Activated CD8-positive, alpha-beta memory T cell treated with anti-CD3 and anti-CD28 coated beads, Interleukin-2, amount 10 ng/mL, durations not matched to agents 7 days and 5 days (primary cell): ENCODE measurements at regions not wholly inside any gene's neighbourhood (a gene's known extent, or its start where the extent isn't known, plus 50 kb on each side); places are given as distances from the start of the nearest gene placed in this dataset.

Experiments used
- ATAC-seq: fragments of 150-1000 bp; cut with Tn5 transposase; one replicate; pipeline ENCODE4 v1.10.0; 2021; ENCODE audit warnings: moderate library complexity
- CTCF ChIA-PET: fragments of 350-600 bp; sonication (Branson Sonifier 250); formaldehyde crosslinking; loops from one replicate; lab custom pipeline; 2021; ENCODE audit warnings: antibody characterized with exemption; lab: Charles Lee
- DNase-seq: peaks from one replicate; pipeline ENCODE4 v3.0.0-alpha.2; 2020
- H3K27ac Mint-ChIP-seq: one replicate; pipeline ENCODE4 v1.8.0; 2021; ENCODE audit warnings: mild to moderate bottlenecking, mixed read lengths
- H3K27me3 Mint-ChIP-seq: one replicate; pipeline ENCODE4 v1.8.0; 2021; ENCODE audit warnings: mixed read lengths
- H3K36me3 Mint-ChIP-seq: one replicate; pipeline ENCODE4 v1.8.0; 2021; ENCODE audit warnings: mild to moderate bottlenecking, mixed read lengths
- H3K4me1 Mint-ChIP-seq: one replicate; pipeline ENCODE4 v1.8.0; 2021; ENCODE audit warnings: mixed read lengths
- H3K4me3 Mint-ChIP-seq: one replicate; pipeline ENCODE4 v1.8.0; 2021; ENCODE audit warnings: mild to moderate bottlenecking, moderate library complexity, mixed read lengths
- H3K9me3 Mint-ChIP-seq: one replicate; pipeline ENCODE4 v1.8.0; 2022; ENCODE audit warnings: low read depth, mixed read lengths

DNA sequence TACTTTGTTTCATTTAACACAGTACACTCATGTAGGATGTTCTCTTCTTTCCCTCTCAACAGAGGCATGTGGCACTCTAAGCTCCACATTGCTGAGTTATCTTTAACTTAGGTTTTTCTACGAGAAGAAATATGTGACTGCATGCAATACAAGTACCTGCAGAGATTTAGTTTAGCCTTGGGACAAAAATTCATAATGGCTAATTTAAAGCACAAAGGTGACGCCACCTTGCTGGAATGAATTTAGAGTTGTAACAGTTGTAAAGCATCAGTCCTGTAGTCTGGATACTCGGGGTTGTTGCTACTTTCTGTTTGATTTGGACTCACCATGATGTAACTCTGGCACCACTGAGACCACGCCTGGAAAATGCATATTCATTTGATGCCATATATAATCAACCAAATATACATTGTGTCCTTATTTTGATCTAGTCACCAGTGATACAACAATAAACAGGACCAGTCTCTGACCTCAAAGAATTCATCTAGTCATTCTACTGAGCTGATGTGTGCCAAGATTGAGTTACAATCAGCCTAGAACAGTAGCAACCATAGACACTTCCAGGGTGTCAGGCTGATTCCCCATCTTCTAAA, 451.0 kb upstream of the ZFP42 start:
- CTCF ChIA-PET, result no interaction called here
- ATAC-seq, result no peak
- H3K27ac Mint-ChIP-seq, result no peak overlapping the region

DNA sequence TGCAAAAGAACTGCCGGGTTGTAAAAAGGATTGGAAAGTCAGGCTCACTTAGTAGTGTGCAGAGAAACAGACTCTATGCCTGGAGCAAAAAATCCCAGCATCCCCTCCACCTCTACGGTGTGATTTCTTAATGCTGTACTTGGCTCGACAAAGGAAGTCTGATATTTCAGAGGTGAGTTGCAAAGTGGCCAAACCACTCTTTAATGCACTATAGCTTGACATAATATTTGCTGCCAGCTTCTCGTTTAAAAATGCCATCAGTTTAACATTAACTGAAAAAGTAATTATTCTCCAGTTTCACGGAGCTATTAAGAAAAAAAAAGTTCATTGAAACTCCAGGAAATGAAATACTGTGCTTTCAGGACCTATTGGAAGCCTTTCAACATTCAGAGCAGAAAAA, 448.3 kb upstream of the ZFP42 start:
- no peaks in the 10 kb centered on the region for H3K27me3 Mint-ChIP-seq
- H3K27ac Mint-ChIP-seq, result no peak overlapping the region
- CTCF ChIA-PET, result no interaction called here
- DNase-seq (no peak), ATAC-seq (no peak)
- H3K36me3 Mint-ChIP-seq, result no peaks in the 10 kb centered on the region
- peaks cover 11% of the 10 kb centered on the region for H3K9me3 Mint-ChIP-seq
- H3K4me1 Mint-ChIP-seq, result no peaks in the 10 kb centered on the region
- no peak overlapping the region for H3K4me3 Mint-ChIP-seq

More for the DNA sequence above, 451.0 kb upstream of the ZFP42 start:
- Mint-ChIP-seq H3K27me3 (no peaks in the 10 kb centered on the region), H3K36me3 (no peaks in the 10 kb centered on the region), H3K4me3 (no peak overlapping the region), H3K4me1 (no peaks in the 10 kb centered on the region), H3K9me3 (peaks cover 18% of the 10 kb centered on the region)
- no peak for DNase-seq

DNA sequence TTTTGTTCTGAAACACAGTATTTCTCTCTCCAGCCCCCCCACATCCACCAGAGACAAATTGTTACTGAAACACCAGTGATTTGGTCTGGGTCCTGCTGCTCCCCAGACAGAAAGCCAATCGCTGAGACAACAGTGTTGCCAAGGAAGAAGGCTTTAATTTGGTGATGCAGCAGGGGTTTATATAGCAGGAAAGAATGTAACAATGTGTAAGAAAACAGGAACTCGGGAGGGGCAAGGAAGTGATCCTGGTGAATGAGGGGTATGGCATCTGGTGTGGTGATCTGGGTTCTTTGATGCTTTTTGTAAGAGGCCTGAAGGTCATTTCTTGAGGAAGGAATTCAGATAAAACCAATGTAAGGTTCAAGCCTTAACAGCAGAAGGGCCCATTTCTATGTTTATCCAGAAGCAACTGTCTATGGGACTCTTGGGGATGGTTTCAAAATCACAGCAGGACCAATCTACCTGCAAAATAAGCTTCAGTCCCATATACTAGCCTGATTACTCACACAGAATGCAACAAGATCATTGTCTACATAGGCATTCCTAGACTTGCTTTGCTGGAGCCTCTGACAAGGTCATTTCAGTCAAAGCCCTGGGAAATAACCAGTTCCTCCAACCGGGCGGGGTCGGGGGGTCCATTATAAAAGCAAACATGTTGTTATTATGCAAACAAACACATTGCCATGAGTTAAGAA, 445.2 kb upstream of the ZFP42 start:
- DNase-seq, result no peak
- Mint-ChIP-seq H3K9me3 (peaks cover 10% of the 10 kb centered on the region), H3K27me3 (no peaks in the 10 kb centered on the region), H3K36me3 (no peaks in the 10 kb centered on the region), H3K4me1 (no peaks in the 10 kb centered on the region), H3K27ac (no peak overlapping the region), H3K4me3 (no peak overlapping the region)
- CTCF ChIA-PET, result no interaction called here
- ATAC-seq, result no peak

DNA sequence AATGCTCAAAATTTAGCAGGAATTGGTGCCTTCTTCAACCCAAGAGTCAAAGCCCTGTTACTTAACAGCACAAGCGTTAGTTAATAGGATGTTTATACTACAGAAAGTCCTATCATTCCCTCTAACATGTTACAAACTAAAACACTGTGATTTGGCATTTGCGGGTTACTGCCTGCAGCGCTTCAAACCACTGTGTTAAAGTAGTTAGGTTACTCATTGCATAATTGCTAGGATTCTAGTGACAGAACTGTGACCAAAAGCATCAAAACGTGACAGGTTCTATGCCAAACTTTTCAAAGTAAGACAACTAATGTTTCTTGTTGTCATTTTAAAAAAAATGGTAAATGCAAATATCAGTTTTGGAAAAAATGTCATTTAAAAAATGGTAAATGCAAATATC, 442.8 kb upstream of the ZFP42 start:
- ATAC-seq (no peak), DNase-seq (no peak)
- Mint-ChIP-seq H3K27me3 (no peaks in the 10 kb centered on the region), H3K36me3 (no peaks in the 10 kb centered on the region), H3K4me1 (no peaks in the 10 kb centered on the region), H3K4me3 (no peak overlapping the region), H3K27ac (no peak overlapping the region), H3K9me3 (peaks cover 4% of the 10 kb centered on the region)
- CTCF ChIA-PET, result no interaction called here

DNA sequence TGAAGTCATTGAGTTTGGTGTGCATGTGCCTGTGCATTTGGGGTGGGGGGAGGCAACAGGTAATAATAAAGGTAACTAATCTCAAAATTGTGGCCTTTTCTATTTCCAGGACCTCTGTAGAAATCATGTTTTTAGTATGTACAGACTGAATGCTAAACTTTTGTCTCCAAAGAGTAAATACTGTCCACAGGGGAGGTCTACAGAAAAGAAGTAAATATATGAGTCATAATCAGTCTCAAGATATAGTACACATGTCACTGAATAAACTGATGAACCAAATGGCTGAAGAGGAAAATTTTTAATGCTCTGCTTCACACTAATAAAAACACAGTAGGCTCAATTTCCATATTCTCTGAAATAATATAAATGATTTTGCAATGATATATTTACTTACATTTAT, 440.4 kb upstream of the ZFP42 start:
- no peak for ATAC-seq
- H3K36me3 Mint-ChIP-seq, result no peaks in the 10 kb centered on the region
- no peaks in the 10 kb centered on the region for H3K27me3 Mint-ChIP-seq
- no peak for DNase-seq
- no peak overlapping the region for H3K27ac Mint-ChIP-seq
- H3K4me3 Mint-ChIP-seq, result no peak overlapping the region
- no peaks in the 10 kb centered on the region for H3K4me1 Mint-ChIP-seq
- H3K9me3 Mint-ChIP-seq, result no peaks in the 10 kb centered on the region
- CTCF ChIA-PET, result no interaction called here

DNA sequence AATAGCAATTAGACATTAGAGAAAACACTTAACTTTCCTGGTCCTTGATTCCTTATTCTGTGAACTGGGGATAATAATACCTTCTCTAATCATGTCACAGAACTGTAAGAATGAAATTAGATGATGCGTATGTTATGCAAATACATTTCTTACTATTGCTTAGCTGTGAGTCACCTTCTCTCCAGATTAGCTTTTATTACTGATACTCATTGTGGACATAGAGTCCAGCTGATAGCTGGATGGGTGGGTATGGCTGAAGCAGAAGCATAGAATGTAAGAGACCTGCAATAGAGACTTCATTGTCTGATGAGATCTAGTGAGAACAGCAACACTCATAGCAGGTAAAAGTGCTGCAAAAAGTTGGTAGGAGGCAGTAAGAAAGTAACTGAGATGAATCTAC, 437.2 kb upstream of the ZFP42 start:
- CTCF ChIA-PET, result no interaction called here

DNA sequence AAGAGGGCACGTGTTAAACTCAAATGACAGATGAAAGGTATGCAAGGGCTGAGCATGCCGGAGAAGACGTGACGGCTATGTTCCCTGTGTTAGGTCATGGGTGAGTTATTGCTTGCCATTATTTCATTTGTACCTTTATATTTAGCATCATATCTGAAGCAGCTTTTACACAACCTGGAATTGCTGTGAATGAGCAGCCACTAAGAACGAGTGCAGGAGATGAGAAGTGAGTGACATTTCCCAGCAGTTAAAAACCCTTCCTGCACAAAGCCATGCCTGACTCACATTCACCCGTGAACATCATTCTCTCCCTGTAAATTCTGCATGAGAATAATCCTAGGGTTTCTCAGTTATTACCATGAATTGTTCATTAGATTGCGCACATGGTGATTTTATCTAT, 433.2 kb upstream of the ZFP42 start:
- Mint-ChIP-seq H3K4me1 (no peaks in the 10 kb centered on the region), H3K27ac (no peak overlapping the region), H3K9me3 (peaks cover 5% of the 10 kb centered on the region), H3K4me3 (no peak overlapping the region), H3K36me3 (no peaks in the 10 kb centered on the region), H3K27me3 (no peaks in the 10 kb centered on the region)
- CTCF ChIA-PET, result no interaction called here
- no peak for ATAC-seq
- no peak for DNase-seq

More for the DNA sequence above, 437.2 kb upstream of the ZFP42 start:
- no peak for DNase-seq
- H3K4me3 Mint-ChIP-seq, result no peak overlapping the region
- H3K9me3 Mint-ChIP-seq, result peaks cover 2% of the 10 kb centered on the region
- no peaks in the 10 kb centered on the region for H3K36me3 Mint-ChIP-seq
- H3K27ac Mint-ChIP-seq, result no peak overlapping the region
- ATAC-seq, result no peak
- H3K4me1 Mint-ChIP-seq, result no peaks in the 10 kb centered on the region
- H3K27me3 Mint-ChIP-seq, result no peaks in the 10 kb centered on the region

DNA sequence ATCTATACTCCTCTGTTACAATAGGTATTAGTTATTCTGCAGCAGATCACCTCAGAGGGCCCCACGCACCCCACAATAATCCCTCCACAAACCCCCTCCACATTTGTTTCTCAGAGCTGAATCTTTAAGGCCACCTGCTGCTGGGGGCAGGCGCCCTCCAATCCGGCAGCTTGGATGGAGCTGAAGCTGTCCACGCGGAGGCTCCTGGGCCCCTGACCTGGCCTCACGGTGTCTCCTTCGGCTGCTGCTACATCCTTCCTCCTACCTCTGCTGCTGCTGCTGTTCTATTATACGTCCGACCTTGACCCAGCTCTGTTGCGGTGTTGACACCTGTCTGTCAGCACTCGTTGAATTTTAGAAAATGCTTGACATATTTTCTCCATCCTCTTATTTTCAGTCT, 430.2 kb upstream of the ZFP42 start:
- DNase-seq (no peak), ATAC-seq (no peak)
- peaks cover 10% of the 10 kb centered on the region for H3K9me3 Mint-ChIP-seq
- CTCF ChIA-PET, result no interaction called here
- no peaks in the 10 kb centered on the region for H3K27me3 Mint-ChIP-seq
- no peaks in the 10 kb centered on the region for H3K4me1 Mint-ChIP-seq
- H3K27ac Mint-ChIP-seq, result no peak overlapping the region
- peaks cover under 1% of the 10 kb centered on the region for H3K36me3 Mint-ChIP-seq
- no peak overlapping the region for H3K4me3 Mint-ChIP-seq

DNA sequence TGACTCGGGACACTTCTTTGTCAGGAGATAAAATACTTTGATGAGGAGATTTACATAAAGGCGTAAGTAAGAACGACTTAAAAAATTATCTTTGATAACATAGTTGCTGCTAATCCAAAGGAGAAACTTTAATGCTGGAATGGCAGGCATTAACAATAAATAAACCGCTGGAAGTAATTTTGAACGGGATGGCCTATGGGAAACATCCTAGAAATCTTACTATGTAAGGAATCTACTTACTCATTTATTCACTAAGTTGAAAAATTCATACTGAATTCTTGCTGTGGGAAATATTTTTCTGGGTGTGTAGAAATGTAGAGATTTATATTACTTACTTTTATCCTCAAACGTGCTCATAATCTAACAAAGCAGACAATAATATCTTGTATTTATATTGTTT, 425.7 kb upstream of the ZFP42 start:
- H3K4me1 Mint-ChIP-seq, result no peaks in the 10 kb centered on the region
- H3K27ac Mint-ChIP-seq, result no peak overlapping the region
- CTCF ChIA-PET, result no interaction called here
- ATAC-seq, result no peak
- peaks cover 18% of the 10 kb centered on the region for H3K9me3 Mint-ChIP-seq
- H3K4me3 Mint-ChIP-seq, result no peak overlapping the region
- H3K27me3 Mint-ChIP-seq, result no peaks in the 10 kb centered on the region
- DNase-seq, result no peak
- peaks cover 1% of the 10 kb centered on the region for H3K36me3 Mint-ChIP-seq

DNA sequence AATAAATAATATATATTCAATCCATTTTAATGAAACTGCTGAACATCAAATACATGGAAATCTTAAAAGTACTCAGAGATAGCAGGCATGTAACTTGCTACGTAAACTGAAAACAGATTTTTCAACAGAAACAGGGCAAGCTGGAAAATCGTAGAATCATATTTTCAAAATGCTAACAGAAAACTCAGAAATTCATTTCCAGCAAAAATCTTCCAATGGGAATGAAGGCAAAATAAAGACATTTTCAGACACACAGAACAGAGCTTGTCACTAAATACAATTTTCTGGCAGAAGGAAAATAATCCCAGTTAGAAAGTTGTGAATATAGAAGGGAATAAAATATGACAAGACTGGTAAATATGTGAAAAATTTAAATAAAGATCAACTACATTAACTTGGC, 419.9 kb upstream of the ZFP42 start:
- Mint-ChIP-seq H3K27me3 (no peaks in the 10 kb centered on the region), H3K4me1 (no peaks in the 10 kb centered on the region), H3K4me3 (no peak overlapping the region), H3K9me3 (peaks cover 10% of the 10 kb centered on the region), H3K27ac (no peak overlapping the region), H3K36me3 (no peaks in the 10 kb centered on the region)
- ATAC-seq, result no peak
- DNase-seq, result no peak
- CTCF ChIA-PET, result no interaction called here

DNA sequence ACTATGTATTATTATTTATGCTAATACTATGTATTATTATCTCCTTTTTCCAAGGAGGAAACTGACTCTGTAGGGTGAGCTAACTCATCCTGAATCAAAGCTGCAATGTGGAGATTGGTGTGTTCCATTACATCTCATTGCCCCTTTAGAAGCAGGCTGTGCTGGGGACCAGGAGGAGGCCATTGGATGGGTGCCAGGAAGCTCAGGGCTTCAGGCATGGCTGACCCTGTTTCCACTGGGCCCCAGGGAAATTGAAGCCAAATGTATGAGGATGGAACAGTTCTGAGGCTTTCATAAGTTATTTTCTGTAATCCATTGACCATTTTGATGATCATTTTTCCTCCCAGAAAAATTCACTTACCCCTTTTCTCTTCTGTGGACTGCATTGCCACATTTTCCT, 418.8 kb upstream of the ZFP42 start:
- H3K4me3 Mint-ChIP-seq, result no peak overlapping the region
- H3K4me1 Mint-ChIP-seq, result no peaks in the 10 kb centered on the region
- no peaks in the 10 kb centered on the region for H3K36me3 Mint-ChIP-seq
- no peaks in the 10 kb centered on the region for H3K27me3 Mint-ChIP-seq
- H3K9me3 Mint-ChIP-seq, result peaks cover 4% of the 10 kb centered on the region
- no peak overlapping the region for H3K27ac Mint-ChIP-seq
- ATAC-seq (no peak), DNase-seq (no peak)
- CTCF ChIA-PET, result no interaction called here

DNA sequence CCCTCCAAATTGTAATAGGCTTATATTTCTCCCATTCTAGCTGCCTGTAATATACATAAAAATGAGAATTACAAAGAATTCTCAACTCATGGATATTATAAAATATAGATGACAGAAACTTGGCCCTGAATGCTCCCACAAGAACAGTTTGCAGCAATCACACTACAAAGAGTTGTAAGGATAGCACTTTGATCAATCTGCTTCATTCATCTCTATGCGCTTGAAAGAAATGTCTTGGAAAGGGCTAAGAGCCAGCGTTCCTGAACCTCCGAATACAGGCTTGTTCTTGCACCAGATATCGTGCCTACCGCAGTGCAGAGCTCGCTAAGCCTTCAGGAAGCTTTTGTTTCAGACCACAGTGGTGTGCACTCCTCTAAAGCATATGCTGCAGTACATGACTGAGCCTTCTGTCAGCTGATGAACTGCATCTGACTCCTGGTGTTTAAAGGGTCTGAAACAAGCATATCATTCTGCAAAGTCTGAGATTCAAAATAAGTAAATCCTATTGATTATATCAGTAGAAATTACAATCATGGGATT, 417.6 kb upstream of the ZFP42 start:
- H3K4me1 Mint-ChIP-seq, result no peaks in the 10 kb centered on the region
- no peak overlapping the region for H3K27ac Mint-ChIP-seq

DNA sequence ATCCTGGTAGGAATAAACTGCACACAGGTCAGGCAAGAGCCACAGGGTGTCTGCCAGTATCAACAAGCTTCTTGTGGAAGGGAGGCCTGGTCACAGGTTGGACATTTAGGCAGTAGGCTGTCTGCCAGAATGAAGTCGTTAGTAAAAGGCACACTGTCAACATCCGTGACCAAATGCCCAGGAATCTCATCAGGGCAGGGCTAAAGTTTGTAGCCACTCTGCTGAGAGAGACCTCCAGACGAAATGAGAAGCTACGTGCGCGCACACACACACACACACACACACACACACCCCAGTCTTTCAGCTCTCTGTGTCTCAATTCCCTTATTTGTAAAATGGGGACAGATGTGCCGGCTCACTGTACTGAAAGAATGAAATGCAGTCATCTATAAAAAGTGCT, 408.7 kb upstream of the ZFP42 start:
- Mint-ChIP-seq H3K27me3 (no peaks in the 10 kb centered on the region), H3K9me3 (peaks cover 3% of the 10 kb centered on the region), H3K36me3 (no peaks in the 10 kb centered on the region), H3K4me3 (no peak overlapping the region), H3K27ac (no peak overlapping the region), H3K4me1 (no peaks in the 10 kb centered on the region)
- no peak for DNase-seq
- ATAC-seq, result no peak
- CTCF ChIA-PET, result no interaction called here

More for the DNA sequence above, 417.6 kb upstream of the ZFP42 start:
- no peak overlapping the region for H3K4me3 Mint-ChIP-seq
- H3K36me3 Mint-ChIP-seq, result no peaks in the 10 kb centered on the region
- ATAC-seq, result no peak
- peaks cover 3% of the 10 kb centered on the region for H3K9me3 Mint-ChIP-seq
- no peaks in the 10 kb centered on the region for H3K27me3 Mint-ChIP-seq
- DNase-seq, result no peak
- CTCF ChIA-PET, result no interaction called here

DNA sequence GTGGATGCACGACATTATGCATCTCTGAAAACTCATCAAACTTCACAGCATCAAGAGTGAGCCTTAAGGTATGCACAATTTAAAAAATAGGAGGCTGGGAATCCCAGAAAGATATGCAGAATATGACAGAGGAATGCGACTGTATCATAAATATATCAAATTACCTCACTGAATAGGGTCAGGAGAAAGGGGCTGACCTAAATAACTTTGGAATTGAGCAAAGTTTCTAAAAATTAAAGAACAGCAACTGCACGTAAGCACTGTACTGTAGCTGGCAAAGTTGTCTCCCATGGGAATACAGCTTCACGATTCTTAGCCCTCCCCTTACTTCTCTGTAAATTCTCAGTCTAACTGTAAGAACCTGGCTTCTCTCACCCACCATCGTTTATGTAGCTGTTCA, 397.4 kb upstream of the ZFP42 start:
- H3K4me1 Mint-ChIP-seq, result no peaks in the 10 kb centered on the region
- no peak for DNase-seq
- peaks cover 3% of the 10 kb centered on the region for H3K9me3 Mint-ChIP-seq
- no peaks in the 10 kb centered on the region for H3K36me3 Mint-ChIP-seq
- no peak for ATAC-seq
- no peak overlapping the region for H3K27ac Mint-ChIP-seq
- H3K4me3 Mint-ChIP-seq, result no peak overlapping the region
- H3K27me3 Mint-ChIP-seq, result no peaks in the 10 kb centered on the region
- CTCF ChIA-PET, result no interaction called here
